Fibroblast of lung (primary cell): ENCODE measurements at regions not wholly inside any gene's neighbourhood (a gene's known extent, or its start where the extent isn't known, plus 50 kb on each side); places are given as distances from the start of the nearest gene placed in this dataset.

Experiments used
- DNase-seq, 2 donors: peaks; one replicate each; pipeline versions ENCODE4 v3.0.0 to v3.0.0-alpha.2; 2010; ENCODE audit warnings: low read depth in 2 of 2
- H2AFZ ChIP-seq: 2 replicates; pipeline ENCODE4 v1.5.1; 2012; ENCODE audit warnings: low read length, control low read depth, inconsistent platforms
- H3K27ac ChIP-seq: 2 replicates; pipeline ENCODE4 v1.5.1; 2011; ENCODE audit warnings: low read length, control low read depth; ENCODE audit not compliant: insufficient read depth
- H3K27me3 ChIP-seq: 2 replicates; pipeline ENCODE4 v1.5.1; 2011; ENCODE audit warnings: mild to moderate bottlenecking, low read length; ENCODE audit not compliant: control insufficient read depth, insufficient read depth
- H3K36me3 ChIP-seq: 2 replicates; pipeline ENCODE4 v1.5.1; 2011; ENCODE audit warnings: low read length; ENCODE audit not compliant: control insufficient read depth, insufficient read depth
- H3K4me1 ChIP-seq: 2 replicates; pipeline ENCODE4 v1.5.1; 2011; ENCODE audit warnings: low read length; ENCODE audit not compliant: control insufficient read depth, insufficient read depth; ENCODE audit errors: extremely low read depth
- H3K4me2 ChIP-seq: 2 replicates; pipeline ENCODE4 v1.5.1; 2011; ENCODE audit warnings: low read length, control low read depth; ENCODE audit not compliant: insufficient read depth; ENCODE audit errors: extremely low read depth
- H3K4me3 ChIP-seq, 4 experiments: fragments of 200-600 bp in 1 of 4; sonication (generic) in 1 of 4; replicated peaks in 1 of 4; 2 replicates each; pipeline ENCODE4 v1.5.1; 2011 to 2016; ENCODE audit warnings: low read length in 4 of 4, low read depth in 3 of 4, mild to moderate bottlenecking in 3 of 4, control low read depth in 2 of 4, inconsistent platforms in 1 of 4, mixed read lengths in 1 of 4; ENCODE audit not compliant: insufficient read depth in 1 of 4; ENCODE audit errors: control extremely low read depth in 1 of 4
- H3K79me2 ChIP-seq: 2 replicates; pipeline ENCODE4 v1.5.1; 2012; ENCODE audit warnings: mild to moderate bottlenecking, low read length, inconsistent platforms; ENCODE audit not compliant: control insufficient read depth, insufficient read depth
- H3K9ac ChIP-seq: 2 replicates; pipeline ENCODE4 v1.5.1; 2011; ENCODE audit warnings: mild to moderate bottlenecking, low read length, control low read depth; ENCODE audit not compliant: insufficient read depth
- H3K9me3 ChIP-seq: 2 replicates; pipeline ENCODE4 v1.5.1; 2012; ENCODE audit warnings: low read depth, low read length; ENCODE audit not compliant: control insufficient read depth, insufficient read depth
- H4K20me1 ChIP-seq: 2 replicates; pipeline ENCODE4 v1.5.1; 2011; ENCODE audit warnings: low read length; ENCODE audit not compliant: control insufficient read depth, insufficient read depth; ENCODE audit errors: extremely low read depth
- EZH2 ChIP-seq: IDR thresholded peaks from 2 replicates; pipeline ENCODE4 v1.5.1; 2012; ENCODE audit warnings: low read length, control low read depth, mild to moderate bottlenecking; ENCODE audit errors: missing control alignments
- TF ChIP-seq, protein P1 (sequence below), 2 donors: IDR thresholded peaks in 1 of 2; conservative IDR thresholded peaks in 1 of 2; 1 replicate in 1 of 2; 2 replicates in 1 of 2; pipeline ENCODE4 v1.5.1; 2011 to 2012; ENCODE audit warnings: low read length in 2 of 2, control low read depth in 1 of 2, inconsistent platforms in 1 of 2, low read depth in 1 of 2, mild to moderate bottlenecking in 1 of 2

DNA sequence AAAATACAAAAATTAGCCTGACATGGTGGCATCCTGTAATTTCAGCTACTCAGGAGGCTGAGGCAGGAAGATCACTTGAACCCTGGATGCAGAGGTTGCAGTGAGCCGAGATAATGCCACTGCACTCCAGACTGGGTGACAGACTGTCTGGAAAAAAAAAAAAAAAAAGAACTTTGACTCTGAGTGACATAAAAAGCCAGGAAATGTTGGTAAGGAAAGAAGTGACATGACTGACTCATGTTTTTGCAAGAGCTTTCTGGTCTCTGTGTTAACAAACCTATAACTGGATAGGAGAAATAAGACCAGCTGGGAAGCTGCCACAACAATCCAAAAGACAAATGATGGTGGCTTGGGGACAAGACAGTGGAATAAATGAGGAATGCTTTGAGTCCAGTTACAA is 272.1 kb downstream of the HINT1 start:
- no peaks in the 10 kb centered on the region for H3K36me3 ChIP-seq
- no peaks in the 10 kb centered on the region for H3K9me3 ChIP-seq

DNA sequence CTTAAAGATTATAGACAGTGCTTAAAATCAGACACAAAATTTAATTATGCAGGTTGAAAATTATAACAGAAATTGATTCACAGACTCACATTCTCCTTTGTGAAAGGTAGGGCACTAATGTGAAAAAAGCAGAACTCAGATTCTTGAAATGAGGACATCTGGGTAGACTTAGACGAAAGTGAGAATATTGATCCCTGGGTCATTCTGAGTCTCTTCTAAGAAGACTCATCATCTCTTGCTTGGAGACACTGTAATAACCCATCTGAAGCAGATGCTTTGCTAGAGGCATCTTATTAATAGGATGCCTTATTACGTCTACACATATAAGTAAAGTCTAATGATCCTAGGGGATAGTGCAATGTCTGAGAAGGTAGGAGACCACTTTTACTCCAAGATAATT is 274.4 kb downstream of the HINT1 start:
- H4K20me1 ChIP-seq: no peaks in the 10 kb centered on the region
- no peaks in the 10 kb centered on the region for H3K79me2 ChIP-seq
- no peaks in the 10 kb centered on the region for H3K9me3 ChIP-seq
- no peak overlapping the region for H3K27ac ChIP-seq
- H3K4me1 ChIP-seq: no peaks in the 10 kb centered on the region
- H3K36me3 ChIP-seq: no peaks in the 10 kb centered on the region
- H3K4me2 ChIP-seq: no peak overlapping the region
- no peak for DNase-seq
- no peak for TF ChIP-seq EZH2
- TF ChIP-seq, protein P1, sequence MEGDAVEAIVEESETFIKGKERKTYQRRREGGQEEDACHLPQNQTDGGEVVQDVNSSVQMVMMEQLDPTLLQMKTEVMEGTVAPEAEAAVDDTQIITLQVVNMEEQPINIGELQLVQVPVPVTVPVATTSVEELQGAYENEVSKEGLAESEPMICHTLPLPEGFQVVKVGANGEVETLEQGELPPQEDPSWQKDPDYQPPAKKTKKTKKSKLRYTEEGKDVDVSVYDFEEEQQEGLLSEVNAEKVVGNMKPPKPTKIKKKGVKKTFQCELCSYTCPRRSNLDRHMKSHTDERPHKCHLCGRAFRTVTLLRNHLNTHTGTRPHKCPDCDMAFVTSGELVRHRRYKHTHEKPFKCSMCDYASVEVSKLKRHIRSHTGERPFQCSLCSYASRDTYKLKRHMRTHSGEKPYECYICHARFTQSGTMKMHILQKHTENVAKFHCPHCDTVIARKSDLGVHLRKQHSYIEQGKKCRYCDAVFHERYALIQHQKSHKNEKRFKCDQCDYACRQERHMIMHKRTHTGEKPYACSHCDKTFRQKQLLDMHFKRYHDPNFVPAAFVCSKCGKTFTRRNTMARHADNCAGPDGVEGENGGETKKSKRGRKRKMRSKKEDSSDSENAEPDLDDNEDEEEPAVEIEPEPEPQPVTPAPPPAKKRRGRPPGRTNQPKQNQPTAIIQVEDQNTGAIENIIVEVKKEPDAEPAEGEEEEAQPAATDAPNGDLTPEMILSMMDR (conservative IDR thresholded peaks at IDR 0.05 in 1 of 2, IDR thresholded peaks at IDR 0.05 in 1 of 2; ENCODE audit: low read depth in 1 of 2, low read length in 2 of 2): no peak
- no peak overlapping the region for H3K4me3 ChIP-seq
- no peaks in the 10 kb centered on the region for H3K27me3 ChIP-seq
- no peak overlapping the region for H3K9ac ChIP-seq
- H2AFZ ChIP-seq: no peak overlapping the region

More for the DNA sequence above, 272.1 kb downstream of the HINT1 start:
- H3K4me1 ChIP-seq: no peaks in the 10 kb centered on the region
- H3K79me2 ChIP-seq: no peaks in the 10 kb centered on the region
- no peak overlapping the region for H2AFZ ChIP-seq
- TF ChIP-seq, protein P1 (conservative IDR thresholded peaks at IDR 0.05 in 1 of 2, IDR thresholded peaks at IDR 0.05 in 1 of 2; ENCODE audit: low read depth in 1 of 2, low read length in 2 of 2): no peak
- TF ChIP-seq EZH2: no peak
- no peak overlapping the region for H3K4me3 ChIP-seq
- H4K20me1 ChIP-seq: no peaks in the 10 kb centered on the region
- H3K27me3 ChIP-seq: no peaks in the 10 kb centered on the region
- DNase-seq: no peak
- H3K4me2 ChIP-seq: no peak overlapping the region
- no peak overlapping the region for H3K9ac ChIP-seq
- H3K27ac ChIP-seq: no peak overlapping the region

DNA sequence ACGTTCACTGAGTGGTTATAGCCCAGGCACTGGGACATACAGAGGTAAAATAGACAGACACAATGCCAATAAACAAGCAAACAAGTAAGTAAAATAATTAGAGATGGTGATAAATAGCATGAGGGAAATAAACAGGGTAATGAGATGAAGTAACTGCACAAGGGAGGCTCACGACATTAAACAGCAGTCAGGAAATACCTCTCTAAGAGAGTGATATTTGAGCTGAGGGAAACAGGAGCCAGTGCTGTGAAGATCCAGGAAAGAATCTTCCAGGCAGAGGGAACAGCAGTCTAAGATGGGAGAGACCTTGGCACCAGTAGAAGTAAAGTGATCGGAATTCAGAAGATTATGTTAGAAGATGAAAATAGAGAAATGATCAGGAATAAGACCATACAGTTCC is 279.4 kb downstream of the HINT1 start:
- Histone ChIP-seq H3K36me3 (no peaks in the 10 kb centered on the region), H3K79me2 (no peaks in the 10 kb centered on the region), H3K4me1 (no peaks in the 10 kb centered on the region), H4K20me1 (no peaks in the 10 kb centered on the region), H2AFZ (no peak overlapping the region), H3K4me3 (no peak overlapping the region), H3K9ac (no peak overlapping the region), H3K4me2 (no peak overlapping the region), H3K27ac (no peak overlapping the region), H3K9me3 (no peaks in the 10 kb centered on the region), H3K27me3 (no peaks in the 10 kb centered on the region)
- TF ChIP-seq, protein P1 (conservative IDR thresholded peaks at IDR 0.05 in 1 of 2, IDR thresholded peaks at IDR 0.05 in 1 of 2; ENCODE audit: low read depth in 1 of 2, low read length in 2 of 2): no peak
- no peak for TF ChIP-seq EZH2
- DNase-seq: no peak
